SK-N-SH (cell line): ENCODE measurements at regions not wholly inside any gene's neighbourhood (a gene's known extent, or its start where the extent isn't known, plus 50 kb on each side); places are given as distances from the start of the nearest gene placed in this dataset.

ENCODE experiments used
- CTCF ChIA-PET: fragments of 300-600, 350-600 bp; formaldehyde crosslinking; extraction: SDS; loops from one replicate; lab custom pipeline; 2021; lab: Yijun Ruan, JAX
- POLR2A ChIA-PET: fragments of 350-600 bp; sonication (Branson Sonifier 250); formaldehyde crosslinking; extraction: SDS; loops from one replicate; lab custom pipeline; 2020; ENCODE audit warnings: antibody characterized with exemption, inconsistent platforms; lab: Yijun Ruan, JAX
- DNase-seq: peaks from one replicate; pipeline ENCODE4 v3.0.0; 2012
- H2AFZ ChIP-seq: fragments of 200-600 bp; sonication (generic); 2 replicates; pipeline ENCODE4 v1.8.1; 2016; ENCODE audit warnings: antibody characterized with exemption, mild to moderate bottlenecking, low read depth
- H3F3A ChIP-seq: fragments of 200-600 bp; sonication (generic); replicated peaks from 2 replicates; pipeline ENCODE3; 2016; ENCODE audit warnings: antibody characterized with exemption, mild to moderate bottlenecking; ENCODE audit not compliant: insufficient read depth
- H3K27ac ChIP-seq, 2 experiments: fragments of 200-500 bp in 1 of 2; fragments of 200-600 bp in 1 of 2; sonication (Bioruptor generic) in 1 of 2; sonication (generic), shearing (Covaris generic) in 1 of 2; 2 replicates each; pipeline versions ENCODE4 v1.5.1 to v1.6.1; 2014 to 2016; ENCODE audit warnings: low read depth in 2 of 2, inconsistent platforms in 1 of 2, low read length in 1 of 2, mild to moderate bottlenecking in 1 of 2, mixed read lengths in 1 of 2
- H3K27me3 ChIP-seq: fragments of 200-600 bp; sonication (generic), shearing (Covaris generic); 2 replicates; pipeline ENCODE4 v1.6.1; 2016; ENCODE audit warnings: mixed run types; ENCODE audit not compliant: insufficient read depth
- H3K36me3 ChIP-seq, 2 experiments: fragments of 200-500 bp in 1 of 2; fragments of 200-600 bp in 1 of 2; sonication (Bioruptor generic) in 1 of 2; sonication (generic) in 1 of 2; replicated peaks in 1 of 2; 2 replicates each; pipeline versions ENCODE3 to v1.5.1; 2014 to 2016; ENCODE audit warnings: low read length in 1 of 2, mild to moderate bottlenecking in 1 of 2; ENCODE audit not compliant: insufficient read depth in 2 of 2, control insufficient read depth in 1 of 2
- H3K4me1 ChIP-seq, 2 experiments: fragments of 200-500 bp in 1 of 2; fragments of 200-600 bp in 1 of 2; sonication (Bioruptor generic) in 1 of 2; sonication (generic), shearing (Covaris generic) in 1 of 2; 2 replicates each; pipeline versions ENCODE4 v1.5.1 to v1.6.1; 2014 to 2016; ENCODE audit warnings: low read depth in 1 of 2, low read length in 1 of 2, mixed run types in 1 of 2; ENCODE audit not compliant: insufficient read depth in 2 of 2, control insufficient read depth in 1 of 2
- H3K4me2 ChIP-seq: fragments of 200-600 bp; sonication (generic), shearing (Covaris generic); 2 replicates; pipeline ENCODE4 v1.6.1; 2017; ENCODE audit warnings: mixed run types
- H3K4me3 ChIP-seq, 2 experiments: fragments of 200-500 bp in 1 of 2; fragments of 200-600 bp in 1 of 2; sonication (Bioruptor generic) in 1 of 2; sonication (generic), shearing (Covaris generic) in 1 of 2; 2 replicates each; pipeline versions ENCODE4 v1.5.1 to v1.8.1; 2014 to 2016; ENCODE audit warnings: low read depth in 2 of 2, inconsistent platforms in 1 of 2, low read length in 1 of 2, mild to moderate bottlenecking in 1 of 2, mixed read lengths in 1 of 2, moderate library complexity in 1 of 2
- H3K79me2 ChIP-seq: fragments of 200-600 bp; sonication (generic); 2 replicates; pipeline ENCODE4 v1.8.1; 2017; ENCODE audit warnings: mild to moderate bottlenecking; ENCODE audit not compliant: insufficient read depth
- H3K9ac ChIP-seq: fragments of 200-600 bp; sonication (generic); 2 replicates; pipeline ENCODE4 v1.6.1; 2017; ENCODE audit warnings: mixed run types
- H3K9me2 ChIP-seq: fragments of 200-600 bp; sonication (generic); 2 replicates; pipeline ENCODE4 v1.6.1; 2017; ENCODE audit warnings: mixed run types
- H3K9me3 ChIP-seq: fragments of 200-600 bp; sonication (generic); 2 replicates; pipeline ENCODE4 v1.6.1; 2017; ENCODE audit warnings: mixed run types, mild to moderate bottlenecking, moderate library complexity
- H4K20me1 ChIP-seq: fragments of 200-600 bp; sonication (generic); 2 replicates; pipeline ENCODE4 v1.6.1; 2017; ENCODE audit warnings: mild to moderate bottlenecking, mixed run types; ENCODE audit not compliant: insufficient read depth
- CHD2 ChIP-seq: fragments of 150-350 bp; IDR thresholded peaks from 2 replicates; pipeline ENCODE4 v1.6.1; 2018; ENCODE audit warnings: low read length; ENCODE audit not compliant: partially characterized antibody
- EP300 ChIP-seq, 2 experiments: IDR thresholded peaks; 2 replicates each; pipeline versions ENCODE4 v1.4.0 to v1.6.1; 2012; ENCODE audit warnings: borderline replicate concordance in 1 of 2, low read depth in 1 of 2, low read length in 1 of 2
- FOSL2 ChIP-seq: IDR thresholded peaks from 2 replicates; pipeline ENCODE4 v1.4.0; 2012; ENCODE audit warnings: low read depth, mild to moderate bottlenecking, moderate library complexity, borderline replicate concordance
- JUND ChIP-seq: IDR thresholded peaks from 2 replicates; pipeline ENCODE4 v1.4.0; 2012
- MEF2A ChIP-seq: IDR thresholded peaks from 2 replicates; pipeline ENCODE4 v1.4.0; 2012; ENCODE audit warnings: low read depth, borderline replicate concordance
- PBX3 ChIP-seq: IDR thresholded peaks from 2 replicates; pipeline ENCODE4; 2012
- RAD21 ChIP-seq: IDR thresholded peaks from 2 replicates; pipeline ENCODE4 v1.6.1; 2012; ENCODE audit warnings: mild to moderate bottlenecking, low read length
- RCOR1 ChIP-seq: fragments of 150-350 bp; IDR thresholded peaks from 2 replicates; pipeline ENCODE4 v1.6.1; 2017; ENCODE audit warnings: antibody characterized with exemption, low read length
- SIN3A ChIP-seq: IDR thresholded peaks from 2 replicates; pipeline ENCODE4 v1.6.1; 2012; ENCODE audit warnings: low read depth, mild to moderate bottlenecking, low read length, moderate library complexity, borderline replicate concordance
- USF1 ChIP-seq: IDR thresholded peaks from 2 replicates; pipeline ENCODE4 v1.4.0; 2012; ENCODE audit warnings: low read depth, borderline replicate concordance
- USF2 ChIP-seq: fragments of 150-350 bp; IDR thresholded peaks from 2 replicates; pipeline ENCODE4 v1.6.1; 2017; ENCODE audit warnings: antibody characterized with exemption, low read length, low read depth, borderline replicate concordance
- YY1 ChIP-seq: IDR thresholded peaks from 2 replicates; pipeline ENCODE4 v1.4.0; 2012; ENCODE audit warnings: low read depth, mild to moderate bottlenecking
- WGBS: methylation state at CpG from one replicate; pipeline ENCODE4 v1.1.6; 2017; ENCODE audit warnings: low lambda C conversion rate; 5-methylcytosine and 5-hydroxymethylcytosine counted together

- TF ChIP-seq RCOR1: no peak
- no peak for TF ChIP-seq USF1
- TF ChIP-seq YY1: no peak
- no peak for TF ChIP-seq RAD21
Measured at GRCh38 chr1:59004755-59005154, 220.9 kb upstream of the JUN start (continued).

- no peaks in the 10 kb centered on the region for H3K79me2 ChIP-seq
- ChIA-PET CTCF (no interaction called here), POLR2A (no interaction called here)
- no peaks in the 10 kb centered on the region for H3F3A ChIP-seq
- no peak for DNase-seq
- no peak overlapping the region for H3K9ac ChIP-seq
- no peak overlapping the region for H3K4me3 ChIP-seq
- H3K27ac ChIP-seq: no peak overlapping the region
- 98% methylated on average over 1 of the region's 1 CpG for WGBS
- H3K27me3 ChIP-seq: no peaks in the 10 kb centered on the region
- H4K20me1 ChIP-seq: no peaks in the 10 kb centered on the region
- peaks cover 2 to 7% of the 10 kb centered on the region in 2 experiments; a peak in 2 of 4 replicates for H3K4me1 ChIP-seq
- H3K9me2 ChIP-seq: no peaks in the 10 kb centered on the region
- H3K9me3 ChIP-seq: no peaks in the 10 kb centered on the region
- H2AFZ ChIP-seq: no peak overlapping the region
- H3K4me2 ChIP-seq: no peak overlapping the region
- H3K36me3 ChIP-seq: no peaks in the 10 kb centered on the region
- TF ChIP-seq EP300 (IDR thresholded peaks at IDR 0.05; ENCODE audit: borderline replicate concordance in 1 of 2, low read depth in 1 of 2, low read length in 1 of 2): no peak
- no peak for TF ChIP-seq RAD21
- TF ChIP-seq USF2: no peak
- TF ChIP-seq JUND: no peak
- no peak for TF ChIP-seq MEF2A
- no peak for TF ChIP-seq USF1
- no peak for TF ChIP-seq SIN3A
- TF ChIP-seq PBX3: no peak
- no peak for TF ChIP-seq CHD2
- TF ChIP-seq FOSL2: no peak
Measured at GRCh38 chr1:59005491-59006288, 221.8 kb upstream of the JUN start.
